Uterus (tissue), 2 donors: ENCODE measurements at regions not wholly inside any gene's neighbourhood (a gene's known extent, or its start where the extent isn't known, plus 50 kb on each side); places are given as distances from the start of the nearest gene placed in this dataset.
"Not testable (repeated sequence)": the region's sequence is repeated elsewhere in the genome, so short reads cannot be mapped to it uniquely, and the experiment has no call there.

Experiments used
- POLR2A ChIP-seq, 2 donors: fragments of 450-650 bp; IDR thresholded peaks; one replicate each; pipeline ENCODE4 v1.6.1; 2016; ENCODE audit warnings: antibody characterized with exemption in 2 of 2, mild to moderate bottlenecking in 1 of 2, moderate library complexity in 1 of 2
- TF ChIP-seq, protein P1 (sequence below), 4 experiments: fragments of 200-600 bp in 2 of 4; fragments of 450-650 bp in 2 of 4; sonication (generic) in 2 of 4; IDR thresholded peaks; one replicate each; pipeline ENCODE4 v1.5.1; 2016 to 2019; ENCODE audit warnings: antibody characterized with exemption in 4 of 4, mild to moderate bottlenecking in 2 of 4, moderate library complexity in 1 of 4

GRCh38 chr21:10451274-10451673 is 70.1 kb upstream of the TPTE start:
- TF ChIP-seq, protein P1, sequence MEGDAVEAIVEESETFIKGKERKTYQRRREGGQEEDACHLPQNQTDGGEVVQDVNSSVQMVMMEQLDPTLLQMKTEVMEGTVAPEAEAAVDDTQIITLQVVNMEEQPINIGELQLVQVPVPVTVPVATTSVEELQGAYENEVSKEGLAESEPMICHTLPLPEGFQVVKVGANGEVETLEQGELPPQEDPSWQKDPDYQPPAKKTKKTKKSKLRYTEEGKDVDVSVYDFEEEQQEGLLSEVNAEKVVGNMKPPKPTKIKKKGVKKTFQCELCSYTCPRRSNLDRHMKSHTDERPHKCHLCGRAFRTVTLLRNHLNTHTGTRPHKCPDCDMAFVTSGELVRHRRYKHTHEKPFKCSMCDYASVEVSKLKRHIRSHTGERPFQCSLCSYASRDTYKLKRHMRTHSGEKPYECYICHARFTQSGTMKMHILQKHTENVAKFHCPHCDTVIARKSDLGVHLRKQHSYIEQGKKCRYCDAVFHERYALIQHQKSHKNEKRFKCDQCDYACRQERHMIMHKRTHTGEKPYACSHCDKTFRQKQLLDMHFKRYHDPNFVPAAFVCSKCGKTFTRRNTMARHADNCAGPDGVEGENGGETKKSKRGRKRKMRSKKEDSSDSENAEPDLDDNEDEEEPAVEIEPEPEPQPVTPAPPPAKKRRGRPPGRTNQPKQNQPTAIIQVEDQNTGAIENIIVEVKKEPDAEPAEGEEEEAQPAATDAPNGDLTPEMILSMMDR (IDR thresholded peaks at IDR 0.05), result not testable (repeated sequence)
- TF ChIP-seq POLR2A (IDR thresholded peaks at IDR 0.05), result not testable (repeated sequence)
